ENCODE measurements at regions not wholly inside any gene's neighbourhood (a gene's known extent, or its start where the extent isn't known, plus 50 kb on each side); places are given as distances from the start of the nearest gene placed in this dataset.

DNA sequence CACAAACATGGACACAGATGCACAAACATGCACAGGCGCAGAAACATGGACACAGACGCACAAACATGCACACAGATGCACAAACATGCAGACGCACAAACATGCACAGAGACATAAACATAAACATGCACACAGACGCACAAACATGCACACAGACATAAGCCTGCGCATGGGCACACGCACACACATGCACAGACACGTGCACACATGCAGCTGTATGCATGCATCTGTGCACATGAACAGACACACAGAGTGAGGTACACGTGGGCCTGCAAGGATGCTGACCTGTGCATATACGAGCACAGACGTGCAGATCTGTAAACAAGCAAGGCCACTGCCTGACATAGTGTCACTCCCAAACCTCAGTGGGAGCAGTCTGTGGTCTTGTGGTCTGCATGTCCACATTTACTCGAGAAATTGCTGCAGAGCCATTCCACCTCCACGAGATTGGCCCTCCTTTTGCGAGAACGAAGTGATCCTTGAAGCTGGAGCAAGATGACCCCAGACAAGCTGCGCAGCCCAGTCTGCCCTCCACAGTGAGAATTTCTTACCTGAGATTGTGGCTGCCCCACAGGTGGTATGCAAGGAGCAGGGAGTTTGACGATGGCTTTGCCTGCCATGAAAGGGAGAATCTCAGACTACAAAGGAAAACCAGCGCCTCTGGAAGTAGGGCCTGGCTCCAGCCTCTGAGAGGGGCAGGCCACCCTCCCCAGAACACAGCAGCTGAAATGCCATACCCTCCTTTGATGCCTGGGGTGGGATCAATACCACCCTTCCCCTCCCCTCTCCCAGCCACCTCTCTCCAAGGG lies 299.9 kb downstream of the BRD1 start:
- no peak for DNase-seq (ENCODE audit: extremely low read depth, insufficient read length)
- Histone ChIP-seq H3K36me3 (ENCODE audit: control insufficient read depth, insufficient read depth, low read length) (no peaks in the 10 kb centered on the region; the same call in 1 of the 2 replicates), H3K4me3 (replicated peaks; ENCODE audit: low read depth, low read length) (no peak overlapping the region), H3K27me3 (replicated peaks; ENCODE audit: control insufficient read depth, insufficient read depth, low read length) (no peaks in the 10 kb centered on the region)
- TF ChIP-seq CTCF (IDR thresholded peaks at IDR 0.05; ENCODE audit: insufficient read depth, low read length, poor library complexity, severe bottlenecking): no peak

DNA sequence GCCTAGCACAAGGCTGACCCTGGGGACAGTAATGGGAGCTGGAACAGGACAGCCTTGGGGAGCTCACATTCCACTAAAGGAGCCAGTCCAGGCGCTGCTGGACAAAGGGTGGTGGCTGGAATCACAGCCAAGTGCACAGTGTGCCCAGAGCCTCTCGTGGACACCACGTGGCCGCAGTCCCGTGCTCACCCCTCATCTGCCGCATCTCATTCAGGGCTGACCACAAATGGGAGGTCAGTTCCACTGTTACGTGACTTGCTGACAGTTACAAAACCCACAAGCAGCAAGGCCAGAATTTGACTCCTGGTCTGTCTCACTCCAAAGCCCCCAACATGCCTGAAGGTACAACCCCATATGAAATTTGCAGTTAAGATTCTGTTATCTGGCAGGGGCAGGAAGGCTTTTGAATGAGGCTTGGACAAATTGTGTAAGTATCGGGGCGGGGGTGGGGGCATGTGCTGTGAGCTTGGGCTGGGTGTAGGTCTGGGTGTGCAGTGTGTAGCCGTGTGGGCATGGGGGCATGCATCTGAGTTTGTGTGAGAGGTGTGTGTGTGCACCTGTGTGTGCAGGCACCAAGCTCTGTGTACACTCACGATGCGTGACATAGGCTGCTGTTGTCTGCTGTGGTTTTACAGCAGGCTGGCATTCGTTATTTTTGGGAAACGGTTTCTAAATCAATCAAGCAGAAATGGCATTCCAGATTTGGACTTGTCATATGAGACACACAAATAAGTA lies 301.7 kb downstream of the BRD1 start:
- H3K4me3 ChIP-seq (replicated peaks; ENCODE audit: low read depth, low read length): no peak overlapping the region
- no peak for DNase-seq (ENCODE audit: extremely low read depth, insufficient read length)

DNA sequence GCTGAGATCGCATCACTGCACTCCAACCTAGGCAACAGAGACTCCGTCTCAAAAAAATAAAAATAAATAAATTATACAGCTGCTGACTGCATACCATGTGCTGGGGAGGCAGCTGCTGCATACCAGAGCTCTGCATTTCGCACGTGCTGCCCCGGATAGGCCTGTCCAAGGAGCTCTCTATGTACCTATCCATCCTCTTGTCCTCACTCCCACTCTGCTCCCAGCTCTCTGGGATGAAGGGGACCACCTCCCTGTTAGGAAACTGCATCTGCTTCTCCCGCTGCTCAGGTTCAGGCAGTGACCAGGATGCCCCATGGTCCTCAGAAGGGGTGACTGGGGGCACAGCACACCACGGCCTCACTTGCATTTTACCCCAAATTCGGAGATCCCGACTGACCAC lies 302.3 kb downstream of the BRD1 start:
- Histone ChIP-seq H3K27me3 (replicated peaks; ENCODE audit: control insufficient read depth, insufficient read depth, low read length) (no peaks in the 10 kb centered on the region), H3K36me3 (ENCODE audit: control insufficient read depth, insufficient read depth, low read length) (no peaks in the 10 kb centered on the region; the same call in 1 of the 2 replicates), H3K4me3 (replicated peaks; ENCODE audit: low read depth, low read length) (no peak overlapping the region)
- DNase-seq (ENCODE audit: extremely low read depth, insufficient read length): no peak
- TF ChIP-seq CTCF (IDR thresholded peaks at IDR 0.05; ENCODE audit: insufficient read depth, low read length, poor library complexity, severe bottlenecking): no peak

More for the DNA sequence above, 301.7 kb downstream of the BRD1 start:
- H3K36me3 ChIP-seq (ENCODE audit: control insufficient read depth, insufficient read depth, low read length): no peaks in the 10 kb centered on the region; the same call in 1 of the 2 replicates
- no peaks in the 10 kb centered on the region for H3K27me3 ChIP-seq (replicated peaks; ENCODE audit: control insufficient read depth, insufficient read depth, low read length)
- no peak for TF ChIP-seq CTCF (IDR thresholded peaks at IDR 0.05; ENCODE audit: insufficient read depth, low read length, poor library complexity, severe bottlenecking)

DNA sequence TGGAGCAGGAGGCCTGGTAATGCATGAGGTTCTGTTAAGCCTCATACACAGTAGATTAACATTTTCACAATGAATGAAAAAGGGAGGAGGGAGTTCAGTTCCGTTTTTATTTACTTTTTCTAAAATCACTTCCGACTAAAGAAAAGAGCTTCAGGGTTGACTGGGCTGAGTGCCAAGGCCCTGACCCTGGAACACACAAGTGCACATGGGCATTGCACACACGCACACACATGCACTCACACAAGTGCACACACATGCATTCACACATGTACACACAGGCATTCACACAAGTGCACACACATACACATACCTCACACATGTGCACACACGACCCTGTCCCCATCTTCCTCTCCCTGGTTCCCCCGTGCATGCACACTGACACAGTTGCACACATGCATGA lies 303.3 kb downstream of the BRD1 start:
- H3K36me3 ChIP-seq (ENCODE audit: control insufficient read depth, insufficient read depth, low read length): no peaks in the 10 kb centered on the region; the same call in 1 of the 2 replicates
- TF ChIP-seq CTCF (IDR thresholded peaks at IDR 0.05; ENCODE audit: insufficient read depth, low read length, poor library complexity, severe bottlenecking): no peak
- H3K27me3 ChIP-seq (replicated peaks; ENCODE audit: control insufficient read depth, insufficient read depth, low read length): no peaks in the 10 kb centered on the region
- H3K4me3 ChIP-seq (replicated peaks; ENCODE audit: low read depth, low read length): no peak overlapping the region
- no peak for DNase-seq (ENCODE audit: extremely low read depth, insufficient read length)

- DNase-seq (ENCODE audit: extremely low read depth, insufficient read length): no peak
- Histone ChIP-seq H3K4me3 (replicated peaks; ENCODE audit: low read depth, low read length) (no peak overlapping the region), H3K27me3 (replicated peaks; ENCODE audit: control insufficient read depth, insufficient read depth, low read length) (no peaks in the 10 kb centered on the region), H3K36me3 (ENCODE audit: control insufficient read depth, insufficient read depth, low read length) (no peaks in the 10 kb centered on the region; the same call in 1 of the 2 replicates)
- TF ChIP-seq CTCF (IDR thresholded peaks at IDR 0.05; ENCODE audit: insufficient read depth, low read length, poor library complexity, severe bottlenecking): no peak
Measured at GRCh38 chr22:49523374-49524008, 304.2 kb downstream of the BRD1 start.
